ENCODE measurements at regions not wholly inside any gene's neighbourhood (a gene's known extent, or its start where the extent isn't known, plus 50 kb on each side); places are given as distances from the start of the nearest gene placed in this dataset.
A peak's percentile ranks its signal among the peaks of the same experiment; 100 is the strongest.
"Not testable (repeated sequence)": the region's sequence is repeated elsewhere in the genome, so short reads cannot be mapped to it uniquely, and the experiment has no call there.

DNA sequence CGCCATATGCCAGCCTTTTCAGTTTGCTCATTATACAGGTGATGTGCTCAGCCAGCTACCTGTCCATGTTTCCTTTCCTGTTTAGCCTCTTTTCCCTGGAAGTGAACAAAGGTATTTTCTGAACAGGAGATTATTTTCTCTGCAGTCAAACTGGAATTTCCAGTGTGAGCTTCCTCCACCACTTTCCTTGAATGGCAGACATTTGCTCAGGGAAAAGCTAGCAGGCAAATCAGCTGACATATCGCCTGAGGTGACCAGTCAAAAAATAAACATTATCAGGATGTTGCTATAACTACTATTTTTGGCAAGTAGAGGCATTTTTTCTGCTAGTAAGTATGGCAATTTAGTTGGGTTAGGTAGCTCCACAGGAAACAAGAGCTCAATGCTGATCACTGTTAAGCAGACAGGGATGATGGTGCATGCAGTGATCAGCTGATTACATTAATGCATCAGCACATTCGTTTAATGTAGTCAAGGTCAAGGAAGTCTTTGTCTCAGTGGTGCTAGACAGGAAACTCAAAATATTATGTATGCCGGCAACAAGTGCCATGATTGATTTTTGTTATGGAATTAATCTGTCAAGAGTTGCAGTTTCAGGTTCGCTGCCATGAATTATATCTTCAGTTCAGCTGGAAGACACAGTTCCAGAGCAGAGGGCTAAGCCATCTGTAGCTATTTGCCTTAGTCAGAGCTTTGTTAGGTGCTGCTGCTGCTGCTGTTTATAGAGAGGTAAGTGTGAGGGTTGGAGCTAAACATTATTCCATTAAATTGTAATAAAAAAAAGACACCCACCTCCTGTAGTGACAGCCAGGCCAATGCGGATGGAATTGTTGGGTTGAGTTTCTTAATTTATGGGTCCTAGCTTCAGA is 179.7 kb upstream of the ST6GALNAC5 start:
- no peak for FAIRE-seq
- DNase-seq (ENCODE audit: low spot score) = no peak

GRCh38 chr1:76690766-76691165 is 176.5 kb upstream of the ST6GALNAC5 start:
- DNase-seq (ENCODE audit: low spot score) (no peak), FAIRE-seq (no peak)

DNA sequence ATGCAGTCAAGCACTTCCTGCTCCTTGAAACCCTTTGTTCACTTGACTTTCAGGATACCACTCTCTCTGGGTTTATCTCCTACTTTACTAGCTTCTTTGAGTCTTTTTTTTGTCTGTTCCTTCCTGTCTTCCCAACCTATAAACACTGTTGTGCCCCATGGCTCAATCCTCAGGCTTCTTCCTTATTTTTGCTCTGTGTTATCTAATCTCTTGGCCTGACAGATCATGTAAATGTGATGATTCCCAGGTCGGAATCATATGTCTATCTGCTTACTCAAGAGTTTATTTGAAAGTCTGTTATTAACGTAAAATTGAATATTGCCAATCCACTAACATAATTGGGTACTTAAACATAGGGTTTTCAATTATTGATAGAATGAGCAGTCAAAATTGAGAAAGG is 171.7 kb upstream of the ST6GALNAC5 start:
- DNase-seq (ENCODE audit: low spot score) (no peak), FAIRE-seq (no peak)

DNA sequence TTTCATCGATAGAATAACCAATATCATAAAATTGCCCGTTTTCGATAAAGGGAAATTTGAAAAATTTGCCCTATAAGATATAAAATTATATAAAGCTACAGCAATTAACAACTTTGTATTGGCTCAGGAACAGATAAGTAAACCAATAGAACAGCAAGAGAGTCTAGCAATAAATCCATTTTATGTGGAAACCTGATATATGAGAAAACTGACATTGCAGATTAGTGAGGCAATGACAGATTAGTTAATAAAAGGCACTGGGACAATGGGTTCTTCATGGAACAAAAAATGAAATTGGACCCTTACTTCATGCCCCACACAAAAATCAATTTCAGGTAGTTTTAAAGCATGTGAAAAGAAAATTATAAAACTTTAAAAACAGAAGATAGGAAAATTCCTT is 169.9 kb upstream of the ST6GALNAC5 start:
- no peak for FAIRE-seq
- DNase-seq (ENCODE audit: low spot score) = no peak

DNA sequence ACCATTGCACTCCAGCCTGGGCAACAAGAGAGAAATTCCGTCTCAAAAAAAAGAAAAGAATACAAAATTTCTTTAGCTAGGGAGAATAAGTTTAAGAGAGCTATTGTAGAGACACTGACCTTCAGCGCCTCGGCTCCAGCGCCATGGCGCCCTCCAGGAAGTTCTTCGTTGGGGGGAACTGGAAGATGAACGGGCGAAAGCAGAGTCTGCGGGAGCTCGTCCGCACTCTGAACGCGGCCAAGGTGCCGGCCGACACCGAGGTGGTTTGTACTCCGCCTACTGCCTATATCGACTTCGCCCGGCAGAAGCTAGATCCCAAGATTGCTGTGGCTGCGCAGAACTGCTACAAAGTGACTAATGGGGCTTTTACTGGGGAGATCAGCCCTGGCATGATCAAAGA is 167.6 kb upstream of the ST6GALNAC5 start:
- not testable (repeated sequence) for DNase-seq (ENCODE audit: low spot score); FAIRE-seq

DNA sequence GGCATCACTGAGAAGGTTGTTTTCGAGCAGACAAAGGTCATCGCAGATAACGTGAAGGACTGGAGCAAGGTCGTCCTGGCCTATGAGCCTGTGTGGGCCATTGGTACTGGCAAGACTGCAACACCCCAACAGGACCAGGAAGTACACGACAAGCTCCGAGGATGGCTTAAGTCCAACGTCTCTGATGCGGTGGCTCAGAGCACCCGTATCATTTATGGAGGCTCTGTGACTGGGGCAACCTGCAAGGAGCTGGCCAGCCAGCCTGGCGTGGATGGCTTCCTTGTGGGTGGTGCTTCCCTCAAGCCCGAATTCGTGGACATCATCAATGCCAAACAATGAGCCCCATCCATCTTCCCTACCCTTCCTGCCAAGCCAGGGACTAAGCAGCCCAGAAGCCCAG is 167.1 kb upstream of the ST6GALNAC5 start:
- DNase-seq (ENCODE audit: low spot score); FAIRE-seq: not testable (repeated sequence)

GRCh38 chr1:76705560-76705959 is 161.7 kb upstream of the ST6GALNAC5 start:
- no peak for DNase-seq (ENCODE audit: low spot score)
- no peak for FAIRE-seq

DNA sequence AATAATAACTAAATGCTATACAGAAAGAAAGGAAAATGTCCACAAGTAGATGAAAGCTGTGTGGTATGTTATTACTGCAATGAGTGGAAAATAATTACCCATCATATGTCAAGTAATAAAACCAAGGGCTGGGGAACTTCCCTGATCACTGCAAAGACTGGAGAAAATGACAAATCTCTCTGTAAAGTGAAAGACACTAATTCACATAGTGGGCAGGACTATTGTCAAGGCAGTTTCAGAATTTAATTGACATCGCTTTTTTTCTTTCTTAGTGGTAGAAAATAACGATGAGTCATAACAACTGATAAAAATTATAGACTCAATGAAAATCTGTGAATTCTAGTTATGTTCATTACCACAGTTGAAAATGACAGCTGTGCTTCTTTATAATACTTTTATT is 153.7 kb upstream of the ST6GALNAC5 start:
- no peak for FAIRE-seq

DNA sequence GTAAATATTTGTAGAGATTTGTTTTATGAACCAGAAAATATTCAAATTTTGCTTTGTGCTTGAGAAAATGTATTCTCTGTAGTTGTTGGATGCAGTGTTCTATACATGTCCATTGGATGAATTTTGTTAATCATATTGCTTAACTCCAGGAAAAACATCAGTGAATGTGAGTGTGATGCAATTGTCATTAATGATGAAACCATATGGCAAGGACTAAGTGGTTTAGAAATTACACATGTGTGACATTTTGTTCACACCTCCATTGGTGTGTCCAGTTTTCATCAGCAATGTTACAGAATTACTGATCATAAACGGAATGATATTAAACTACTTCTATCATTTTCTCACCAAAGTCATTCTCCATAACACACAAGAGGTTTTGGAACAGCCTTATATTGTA is 151.8 kb upstream of the ST6GALNAC5 start:
- no peak for FAIRE-seq
- no peak for DNase-seq (ENCODE audit: low spot score)

More for the DNA sequence above, 153.7 kb upstream of the ST6GALNAC5 start:
- DNase-seq (ENCODE audit: low spot score) = no peak

DNA sequence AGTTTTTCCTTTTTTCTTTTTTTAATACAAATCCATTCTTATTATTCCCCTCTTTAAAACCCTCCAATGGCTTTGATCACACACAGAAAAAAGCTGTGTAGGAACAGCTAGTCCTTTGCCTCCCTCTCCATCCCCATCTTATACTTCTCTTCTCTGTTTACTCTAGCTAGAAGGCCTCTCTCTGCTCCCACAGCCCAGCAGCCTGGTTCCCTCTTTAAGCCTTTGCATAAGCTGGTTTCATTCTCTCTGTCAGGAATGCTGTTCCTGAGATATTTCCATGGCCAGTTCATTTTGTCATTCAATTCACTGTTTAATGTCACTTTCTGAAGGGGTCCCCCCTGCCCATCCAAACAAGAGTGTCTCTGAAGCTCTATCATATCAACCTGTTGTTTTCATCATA is 143.3 kb upstream of the ST6GALNAC5 start:
- DNase-seq (ENCODE audit: low spot score) = no peak
- no peak for FAIRE-seq

- FAIRE-seq (no peak), DNase-seq (ENCODE audit: low spot score) (no peak)
Measured at GRCh38 chr1:76724816-76725215, 142.5 kb upstream of the ST6GALNAC5 start.

GRCh38 chr1:76725864-76726619 is 141.2 kb upstream of the ST6GALNAC5 start:
- DNase-seq (ENCODE audit: low spot score) (no peak), FAIRE-seq (no peak)

DNA sequence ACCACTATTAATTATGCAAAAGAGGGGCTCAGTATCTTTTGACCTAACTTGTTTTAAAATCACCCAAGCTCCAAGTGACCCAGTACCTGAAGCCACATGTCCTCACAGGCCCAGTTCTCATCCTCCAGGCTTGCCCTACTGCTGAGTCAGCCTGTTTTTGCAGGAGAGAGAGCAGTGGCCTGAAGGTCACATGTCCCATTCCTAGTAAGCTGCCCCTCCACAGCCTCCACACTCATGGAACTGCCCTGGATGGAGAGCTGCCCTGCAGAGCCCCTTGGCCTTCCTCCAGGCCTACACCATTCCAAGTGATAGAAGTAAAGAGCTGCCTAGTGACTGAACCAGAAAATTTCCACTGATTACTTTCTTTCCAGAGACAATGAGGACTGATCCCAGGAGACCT is 139.8 kb upstream of the ST6GALNAC5 start:
- no peak for FAIRE-seq

DNA sequence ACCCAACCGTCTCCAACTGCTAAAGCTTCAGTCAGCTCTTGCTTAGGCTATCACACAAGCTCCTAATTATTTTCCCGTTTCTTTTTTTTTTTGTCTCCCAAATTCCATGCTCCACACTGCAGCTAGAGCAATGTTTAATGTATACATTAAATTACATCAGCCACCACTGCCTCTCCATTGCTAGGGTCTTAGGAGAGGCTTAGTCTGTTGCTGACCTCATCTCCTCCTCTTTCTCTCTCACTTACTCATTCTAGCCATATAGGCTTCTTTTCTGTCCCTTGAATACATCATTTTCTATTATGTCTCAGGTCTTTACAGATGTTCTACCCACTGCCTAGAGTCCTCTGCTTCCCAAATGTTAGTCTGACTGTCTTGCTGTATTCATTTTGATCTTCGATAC is 138.1 kb upstream of the ST6GALNAC5 start:
- DNase-seq (ENCODE audit: low spot score) (no peak), FAIRE-seq (no peak)

More for the DNA sequence above, 139.8 kb upstream of the ST6GALNAC5 start:
- DNase-seq (ENCODE audit: low spot score) = no peak

DNA sequence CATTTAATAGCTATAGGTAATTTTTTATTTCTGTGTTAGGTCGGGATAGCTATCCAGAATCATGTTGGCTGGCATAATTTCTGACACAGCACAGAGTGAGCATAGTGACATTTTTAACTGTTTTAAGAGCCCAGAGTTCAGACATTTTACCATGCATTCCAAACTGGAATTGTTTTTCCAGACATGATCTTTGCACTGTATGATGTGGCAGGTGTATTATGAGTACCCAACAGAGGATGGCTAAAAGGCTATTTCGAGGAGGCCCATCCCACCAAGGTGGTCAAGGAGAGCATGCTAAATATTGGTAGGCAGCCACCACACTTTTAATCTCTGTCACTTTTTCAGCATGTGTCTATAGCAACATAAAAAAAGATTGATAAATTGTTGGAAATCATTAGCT is 137.3 kb upstream of the ST6GALNAC5 start:
- no peak for FAIRE-seq

GRCh38 chr1:76738355-76738754 is 128.9 kb upstream of the ST6GALNAC5 start:
- FAIRE-seq = not testable (repeated sequence)

More for the DNA sequence above, 137.3 kb upstream of the ST6GALNAC5 start:
- no peak for DNase-seq (ENCODE audit: low spot score)

GRCh38 chr1:76740956-76741355 is 126.3 kb upstream of the ST6GALNAC5 start:
- FAIRE-seq; DNase-seq (ENCODE audit: low spot score): not testable (repeated sequence)

More at GRCh38 chr1:76738355-76738754, 128.9 kb upstream of the ST6GALNAC5 start:
- DNase-seq (ENCODE audit: low spot score) = not testable (repeated sequence)

DNA sequence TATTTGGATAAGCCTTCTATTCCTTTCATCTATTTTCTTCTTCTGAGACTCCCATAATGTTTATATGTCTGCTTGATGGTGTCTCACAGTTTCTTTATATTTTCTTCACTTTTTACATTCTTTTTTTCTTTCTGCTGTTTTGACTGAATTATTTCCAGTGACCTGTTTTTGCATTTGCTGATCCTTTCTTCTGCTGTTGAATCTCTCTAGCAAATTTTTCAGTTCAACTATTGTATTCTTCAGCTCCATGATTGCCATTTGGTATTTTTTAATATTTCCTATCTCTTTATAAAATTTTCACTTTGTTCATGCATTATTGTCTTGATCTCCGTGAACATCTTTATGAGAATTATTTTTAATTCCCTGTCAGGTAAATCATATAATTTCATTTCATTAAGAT is 122.3 kb upstream of the ST6GALNAC5 start:
- DNase-seq (ENCODE audit: low spot score) (no peak), FAIRE-seq (no peak)

DNA sequence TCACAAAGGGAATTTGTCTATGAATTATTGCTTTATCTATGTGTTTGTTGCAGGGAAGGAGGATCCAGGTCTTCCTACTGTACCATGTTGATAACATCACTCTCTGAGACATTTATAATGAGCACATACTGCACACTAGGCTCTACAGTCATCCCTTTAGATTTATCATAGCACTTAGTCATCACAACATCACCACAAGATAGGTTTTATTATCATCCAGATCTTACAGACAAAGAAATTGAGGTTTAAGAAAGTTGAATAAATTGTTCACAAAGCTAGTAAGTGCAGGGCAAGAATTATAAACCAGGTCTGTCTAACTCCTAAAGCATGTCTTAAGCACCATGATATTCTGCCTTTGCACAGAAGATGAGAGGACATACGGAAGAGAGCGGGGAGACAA is 121.1 kb upstream of the ST6GALNAC5 start:
- DNase-seq (ENCODE audit: low spot score) (no peak), FAIRE-seq (no peak)

DNA sequence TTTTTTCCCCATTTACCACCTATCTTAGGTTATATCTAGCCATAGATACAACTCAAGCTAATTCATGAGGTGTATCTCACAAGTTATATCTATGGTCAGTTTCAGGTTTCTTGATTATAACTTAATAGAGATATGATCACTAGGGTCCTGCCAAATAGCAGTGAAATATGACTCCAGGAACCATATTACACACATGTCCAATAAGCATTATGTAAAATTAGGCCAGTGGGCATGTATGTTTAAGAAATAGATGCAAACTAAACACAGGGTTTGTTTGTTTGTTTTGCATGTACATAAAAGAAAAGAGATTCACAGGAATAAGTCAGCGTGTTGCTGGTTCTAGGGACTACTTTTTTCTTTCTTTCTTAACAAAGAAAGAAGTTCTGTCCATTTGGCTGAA is 112.5 kb upstream of the ST6GALNAC5 start:
- DNase-seq (ENCODE audit: low spot score) = no peak
- FAIRE-seq = no peak

DNA sequence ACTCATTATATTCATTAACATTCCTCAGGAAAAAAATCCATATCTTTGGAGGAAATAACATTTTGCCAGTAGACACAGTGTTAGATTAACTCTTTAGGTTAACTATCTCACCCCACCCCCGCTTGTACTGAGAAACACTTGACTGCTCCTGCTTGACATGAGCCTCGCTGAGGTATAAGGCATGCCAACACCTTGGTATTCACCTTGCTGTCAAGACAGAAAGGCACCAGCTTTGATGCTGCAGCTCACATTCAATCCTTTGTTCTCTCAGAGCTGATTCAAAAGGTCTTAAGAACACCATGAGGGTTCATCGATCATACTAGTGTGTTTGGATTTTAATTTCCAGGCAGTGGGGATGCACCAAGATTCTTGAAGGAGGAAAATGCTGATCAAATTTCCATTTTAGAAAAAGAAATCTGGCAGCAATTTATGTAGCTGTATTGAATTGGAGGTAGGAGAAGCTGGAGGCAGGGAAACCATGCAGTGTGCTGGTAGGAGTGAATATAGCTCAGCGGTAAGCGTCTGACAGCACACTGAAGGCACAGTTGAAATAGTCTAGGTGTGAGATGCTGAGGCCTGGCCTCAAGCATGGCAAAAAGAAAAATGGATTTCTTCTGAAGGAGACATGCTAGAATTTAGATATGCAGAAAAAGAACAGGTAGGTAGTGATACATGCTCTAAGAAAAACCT is 108.0 kb upstream of the ST6GALNAC5 start:
- DNase-seq (ENCODE audit: low spot score) (no peak), FAIRE-seq (no peak)

DNA sequence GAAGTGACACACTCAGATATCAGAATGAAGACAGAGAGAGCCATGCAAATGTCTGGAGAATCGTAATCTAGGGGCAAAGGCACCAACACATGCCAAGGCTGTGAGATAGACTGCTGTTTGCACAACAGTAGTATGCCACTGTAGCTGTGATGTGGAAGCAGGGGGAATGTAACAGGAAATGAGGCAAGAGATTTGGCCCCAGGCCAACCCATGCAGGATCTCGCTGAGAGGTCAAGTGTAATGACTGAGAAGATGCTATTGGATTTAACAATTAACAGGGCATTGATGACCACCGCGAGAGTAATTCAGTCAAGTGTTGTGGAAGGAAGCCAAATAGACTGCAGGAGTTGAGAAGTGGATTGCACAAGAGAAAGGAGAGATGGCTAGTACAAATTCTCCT is 107.3 kb upstream of the ST6GALNAC5 start:
- peak; percentile 34 for DNase-seq (ENCODE audit: low spot score)

More for the DNA sequence above, 107.3 kb upstream of the ST6GALNAC5 start:
- no peak for FAIRE-seq

Data from RCC 7860 (cell line).